ENCODE measurements at regions not wholly inside any gene's neighbourhood (a gene's known extent, or its start where the extent isn't known, plus 50 kb on each side); places are given as distances from the start of the nearest gene placed in this dataset.

DNA sequence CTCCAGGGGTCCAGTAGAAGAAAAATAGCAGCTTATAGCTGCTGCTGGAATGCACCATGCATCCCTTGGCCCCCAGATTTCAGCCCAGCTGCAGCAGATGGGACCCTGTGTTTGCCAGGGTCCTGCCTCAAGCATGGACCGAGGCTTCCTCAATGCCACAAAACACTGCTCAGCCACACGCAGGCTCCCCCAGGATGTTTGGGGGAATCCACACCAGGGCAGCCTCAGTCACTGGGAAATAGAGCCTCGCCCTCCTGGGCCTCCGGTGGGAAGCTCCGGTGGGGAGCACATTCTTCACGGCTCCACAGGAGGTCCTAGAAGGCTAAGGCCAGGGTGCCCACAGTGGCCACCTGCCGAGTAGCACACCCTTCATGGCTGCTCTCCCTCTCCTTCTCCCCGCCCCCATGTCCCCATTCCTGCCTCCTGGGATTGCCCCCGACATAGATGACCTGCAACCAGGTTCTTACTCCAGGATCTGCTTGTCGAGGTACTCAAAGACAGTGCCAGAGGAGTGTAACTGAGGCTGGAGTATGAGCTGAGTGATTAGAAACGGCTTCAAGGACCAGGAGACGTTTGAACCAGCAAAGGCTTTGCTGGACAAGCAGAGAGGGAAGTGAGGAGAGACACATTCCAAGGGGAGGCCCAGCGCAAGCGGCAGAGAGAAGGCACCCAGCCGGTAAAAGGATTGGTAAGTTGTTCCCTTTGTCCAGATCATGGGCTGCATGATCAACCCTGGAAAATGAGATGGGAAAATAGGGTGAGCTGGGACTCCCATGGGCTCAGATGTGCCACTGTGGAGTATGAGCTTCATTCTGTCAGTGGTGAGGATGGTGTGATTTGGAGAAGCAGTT is 110.7 kb upstream of the UQCRFS1 start:
- DNase-seq (ENCODE audit: low read depth in 2 of 2): no peak

DNA sequence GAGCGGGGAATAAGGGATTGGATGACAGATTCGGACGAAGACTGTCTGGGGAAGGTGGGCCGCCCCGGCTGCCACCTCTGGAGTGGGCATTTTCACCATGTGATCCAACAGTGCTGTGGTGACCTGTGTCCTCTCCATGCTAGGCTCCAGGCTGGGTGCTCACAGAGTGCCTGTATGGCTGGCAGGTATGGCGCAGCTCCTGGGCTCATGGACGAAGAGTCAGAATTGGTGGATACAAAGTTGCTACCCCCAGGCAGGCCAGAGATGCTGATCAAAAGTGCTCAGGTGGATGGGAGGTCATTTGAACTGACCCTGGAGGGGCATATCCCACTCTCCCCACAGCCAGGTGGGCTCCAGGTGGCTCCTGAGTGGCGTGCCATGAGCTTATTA is 111.3 kb upstream of the UQCRFS1 start:
- no peak for DNase-seq (ENCODE audit: low read depth in 2 of 2)

DNA sequence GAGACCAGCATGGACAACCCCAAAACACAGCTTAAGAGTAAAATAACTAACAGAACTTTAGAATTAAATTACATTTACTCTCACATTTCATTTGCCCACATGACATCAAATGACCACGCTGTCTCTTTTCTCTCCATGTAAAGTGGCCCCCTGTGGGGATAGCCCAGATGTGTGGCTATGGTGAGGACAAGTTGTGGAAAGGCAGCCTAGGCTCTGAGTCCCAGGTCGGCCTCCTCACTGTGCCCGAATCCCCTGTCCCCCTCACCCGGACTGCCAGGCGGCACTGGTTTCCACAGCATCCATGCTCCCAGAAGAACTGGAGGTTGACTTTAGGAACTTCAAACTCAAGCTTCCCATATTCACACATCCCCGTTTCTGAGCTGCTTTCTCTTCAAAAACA is 111.8 kb upstream of the UQCRFS1 start:
- DNase-seq (ENCODE audit: low read depth in 2 of 2): no peak

DNA sequence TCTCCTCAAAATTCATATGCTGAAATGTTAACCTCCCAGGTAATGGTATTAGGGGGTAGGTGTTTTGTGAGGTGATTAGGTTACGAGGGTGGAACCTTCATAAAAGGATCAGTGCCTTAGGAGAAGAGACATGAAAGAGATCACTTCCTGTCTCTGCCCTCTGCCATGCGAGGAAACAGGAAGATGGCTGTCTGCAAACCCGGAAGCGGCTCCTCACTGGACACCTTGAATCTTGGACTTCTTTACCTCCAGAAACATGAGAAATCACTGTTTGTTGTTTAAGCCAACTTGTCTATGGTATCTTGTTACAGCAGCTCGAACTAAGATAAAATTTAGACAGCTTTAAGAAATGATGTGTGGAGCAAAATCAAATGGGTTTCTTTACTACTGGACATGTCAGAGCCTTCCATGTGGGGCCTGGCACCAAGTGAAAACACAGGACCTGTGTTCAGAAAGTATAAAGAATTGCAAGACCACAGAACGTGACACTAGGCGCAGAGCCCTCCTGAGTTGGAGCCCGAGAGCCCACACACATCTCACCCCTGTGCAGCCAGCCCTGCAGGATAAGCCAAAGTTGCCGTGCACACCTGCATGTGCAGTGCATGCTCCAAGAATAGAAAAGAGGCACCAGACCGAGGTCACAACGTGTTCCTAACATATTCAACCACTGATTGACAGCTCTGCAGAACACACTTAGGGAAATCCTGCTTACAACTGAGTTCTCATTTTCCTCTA is 112.5 kb upstream of the UQCRFS1 start:
- no peak for DNase-seq (ENCODE audit: low read depth in 2 of 2)

DNA sequence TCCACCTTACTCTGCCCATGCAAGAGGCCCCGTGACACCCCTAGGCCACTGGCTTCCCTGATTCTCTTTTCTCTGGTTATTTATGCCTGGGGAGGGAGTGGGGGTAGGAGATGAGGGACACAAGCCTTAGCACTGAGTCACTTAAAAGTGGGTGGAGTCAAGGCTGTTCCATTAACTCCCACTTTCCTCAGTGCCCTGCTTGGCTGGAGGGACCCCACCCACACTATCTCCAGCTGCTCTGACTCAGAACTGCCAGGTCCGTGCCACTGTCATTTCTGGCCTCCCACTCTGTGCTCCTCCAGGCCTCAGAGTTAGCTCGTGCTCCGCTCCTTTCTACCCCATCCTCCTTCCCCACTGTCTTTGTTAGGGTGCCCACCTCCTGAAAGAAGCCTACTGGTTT is 113.4 kb upstream of the UQCRFS1 start:
- DNase-seq (ENCODE audit: low read depth in 2 of 2): no peak

DNA sequence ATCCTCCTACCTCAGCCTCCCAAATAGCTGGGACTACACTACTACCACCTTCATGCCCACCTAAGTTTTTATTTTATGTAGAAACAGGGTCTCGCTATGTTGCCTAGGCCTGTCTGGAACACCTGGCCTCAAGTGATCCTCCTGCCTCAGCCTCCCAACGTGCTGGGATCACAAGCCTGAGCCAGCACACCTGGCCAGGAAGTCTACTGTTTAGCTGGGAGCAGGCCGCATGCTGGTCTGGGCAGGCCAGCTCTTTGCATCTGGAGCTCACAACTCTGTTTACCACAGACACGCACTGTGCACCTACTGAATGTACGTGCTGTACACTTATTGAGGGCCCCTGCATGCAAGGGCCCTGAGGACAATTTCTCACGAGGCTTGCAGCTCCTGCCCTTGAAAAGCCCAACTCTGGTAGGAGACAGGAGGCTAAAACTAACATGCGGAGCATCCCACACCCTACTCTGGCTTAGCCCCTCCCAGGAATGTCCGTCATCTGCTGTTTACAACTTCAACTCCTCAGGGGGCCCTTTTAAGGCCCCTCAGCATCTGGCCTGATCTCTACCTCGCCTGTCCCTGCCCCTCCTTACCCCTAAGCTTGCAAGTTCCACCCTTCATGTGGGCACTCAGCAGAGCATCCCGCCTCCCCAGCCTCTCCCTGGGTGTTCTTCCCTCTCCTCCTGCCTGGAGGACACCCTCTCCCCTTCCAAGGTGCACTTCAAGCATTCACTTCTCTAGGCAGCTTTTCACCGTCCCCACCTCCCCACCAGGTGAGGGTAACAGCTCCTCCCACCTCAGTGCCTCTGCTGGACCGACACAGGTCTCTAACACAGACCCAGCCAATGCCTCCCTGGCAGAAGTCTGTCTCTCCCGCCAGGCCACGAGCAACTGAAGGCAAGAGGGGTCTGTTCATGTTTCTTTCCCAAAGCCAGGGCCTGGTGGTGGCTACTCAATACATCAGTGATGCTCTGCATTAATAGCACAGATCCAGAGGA is 114.2 kb upstream of the UQCRFS1 start:
- no peak for DNase-seq (ENCODE audit: low read depth in 2 of 2)

DNA sequence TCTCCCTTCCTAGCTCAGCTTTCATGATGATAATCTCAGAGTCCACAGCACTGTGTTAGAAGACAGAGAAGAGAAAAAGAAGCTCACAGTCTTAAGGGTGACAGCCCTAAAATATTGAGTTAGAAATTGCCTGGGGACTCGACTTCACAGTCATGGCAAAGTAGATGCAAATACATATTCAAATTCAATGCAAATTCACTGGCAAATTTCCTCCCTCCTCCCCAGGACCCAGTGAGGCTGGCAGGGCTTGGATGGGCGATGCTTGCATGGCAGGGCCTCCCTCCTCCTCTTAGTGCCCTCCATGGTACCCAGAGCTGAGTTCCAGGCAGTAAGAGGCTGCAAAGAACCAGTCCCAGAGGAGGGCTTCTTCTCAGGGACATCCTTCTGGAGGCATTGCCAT is 115.6 kb upstream of the UQCRFS1 start:
- no peak for DNase-seq (ENCODE audit: low read depth in 2 of 2)

DNA sequence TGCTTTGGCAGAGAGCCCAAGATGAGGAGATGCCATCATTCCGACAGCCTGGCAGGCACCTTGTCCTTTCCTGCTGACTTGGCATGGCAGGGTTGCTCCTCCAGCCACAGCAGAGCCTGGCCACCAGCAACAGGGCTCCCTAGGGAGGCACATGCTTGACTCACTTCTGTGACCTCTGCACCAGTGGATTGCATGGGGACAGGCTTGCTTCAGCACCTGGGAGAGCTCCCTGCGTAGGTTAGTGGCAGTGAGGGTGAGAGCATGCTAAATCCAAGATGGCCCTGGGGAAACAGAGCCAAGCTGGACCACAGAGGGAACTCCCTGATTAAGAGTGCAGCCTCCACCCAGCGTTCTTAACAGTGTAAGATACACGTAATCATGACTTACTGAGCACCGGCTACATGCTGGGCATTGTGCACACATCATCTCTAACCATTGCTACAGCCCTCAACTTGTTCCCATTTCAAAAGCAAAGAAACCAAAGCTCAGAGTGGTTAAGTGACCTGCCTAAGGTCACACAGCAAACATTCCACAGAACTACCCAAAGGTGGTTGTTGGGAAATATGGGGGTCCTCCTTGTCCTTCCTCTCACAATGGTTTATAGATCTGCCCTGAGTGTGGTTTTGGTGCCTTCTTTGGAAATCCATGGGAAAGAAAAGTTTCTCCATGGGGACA is 116.6 kb upstream of the UQCRFS1 start:
- no peak for DNase-seq (ENCODE audit: low read depth in 2 of 2)

DNA sequence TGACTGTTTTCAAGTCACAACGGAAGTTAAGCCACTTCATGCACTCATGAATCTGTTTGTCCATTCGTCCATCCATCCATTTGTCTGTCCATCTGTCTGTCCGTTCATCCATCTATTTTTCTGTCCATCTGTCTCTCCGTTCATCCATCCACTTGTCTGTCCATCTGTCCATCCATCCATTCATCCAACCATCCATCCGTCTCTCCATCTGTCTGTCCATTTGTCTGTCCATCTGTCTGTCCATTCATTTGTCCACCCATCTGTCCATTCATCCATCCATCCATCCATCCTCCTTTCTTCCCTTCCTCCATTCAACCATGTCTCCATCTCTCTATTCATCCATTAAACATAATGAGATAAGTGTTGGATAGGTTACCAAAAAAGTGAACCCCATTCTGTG is 123.5 kb upstream of the UQCRFS1 start:
- DNase-seq (ENCODE audit: low read depth in 2 of 2): no peak

DNA sequence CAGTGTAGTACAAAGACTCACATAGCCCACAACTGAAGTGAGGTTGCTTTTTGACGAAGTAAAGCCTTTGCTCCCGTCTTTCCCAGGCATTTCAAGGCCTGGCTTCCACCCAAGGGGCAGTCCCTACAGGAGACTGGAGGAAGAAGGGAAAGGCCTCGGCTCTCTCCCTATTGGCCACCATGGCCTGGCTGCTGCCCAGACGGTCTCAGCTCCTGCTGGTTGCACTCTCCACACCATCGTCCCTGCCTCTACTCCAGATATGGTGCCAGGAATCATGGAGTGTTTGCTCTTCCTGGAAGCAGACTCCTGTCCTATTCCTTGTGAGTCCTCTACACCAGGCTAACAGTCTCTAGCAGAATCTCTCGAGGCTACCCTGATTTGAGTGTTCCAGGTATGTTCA is 124.1 kb upstream of the UQCRFS1 start:
- no peak for DNase-seq (ENCODE audit: low read depth in 2 of 2)

DNA sequence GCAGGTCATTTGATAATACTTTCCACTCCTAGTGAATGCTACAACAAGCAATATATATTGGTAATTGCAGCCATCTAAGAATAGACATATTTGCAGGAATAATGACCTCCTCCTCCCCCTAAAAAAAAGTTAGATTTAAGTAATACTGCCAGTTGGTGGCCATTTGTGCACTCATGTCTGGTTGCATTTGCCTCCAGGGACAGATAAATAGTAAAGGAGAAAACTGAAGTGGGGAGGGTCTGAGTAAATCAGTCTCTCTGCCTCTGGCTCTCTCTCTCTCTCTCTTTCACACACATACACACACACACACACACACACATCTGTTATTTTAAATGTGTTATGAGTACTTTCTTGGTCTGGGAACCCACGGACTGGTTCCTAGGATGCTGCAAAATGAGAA is 125.5 kb upstream of the UQCRFS1 start:
- DNase-seq (ENCODE audit: low read depth in 2 of 2): no peak

DNA sequence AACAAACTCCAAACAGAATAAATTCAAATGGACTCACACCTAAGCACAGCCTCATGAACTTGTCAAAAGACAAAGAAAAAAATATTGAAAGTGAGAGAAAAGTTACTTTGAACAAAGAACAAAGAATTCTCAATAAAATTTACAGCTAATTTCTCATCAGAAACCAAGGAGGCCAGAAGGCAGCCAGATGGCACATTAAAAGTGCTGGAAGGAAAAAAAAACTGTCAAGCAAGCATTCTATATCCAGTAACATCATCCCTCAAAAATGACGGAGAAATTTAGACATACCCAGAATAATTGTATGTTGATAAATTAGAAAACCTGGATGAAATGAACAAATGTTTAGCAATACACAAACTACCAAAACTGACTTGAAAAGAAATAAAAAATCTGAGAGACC is 129.8 kb upstream of the UQCRFS1 start:
- no peak for DNase-seq (ENCODE audit: low read depth in 2 of 2)

DNA sequence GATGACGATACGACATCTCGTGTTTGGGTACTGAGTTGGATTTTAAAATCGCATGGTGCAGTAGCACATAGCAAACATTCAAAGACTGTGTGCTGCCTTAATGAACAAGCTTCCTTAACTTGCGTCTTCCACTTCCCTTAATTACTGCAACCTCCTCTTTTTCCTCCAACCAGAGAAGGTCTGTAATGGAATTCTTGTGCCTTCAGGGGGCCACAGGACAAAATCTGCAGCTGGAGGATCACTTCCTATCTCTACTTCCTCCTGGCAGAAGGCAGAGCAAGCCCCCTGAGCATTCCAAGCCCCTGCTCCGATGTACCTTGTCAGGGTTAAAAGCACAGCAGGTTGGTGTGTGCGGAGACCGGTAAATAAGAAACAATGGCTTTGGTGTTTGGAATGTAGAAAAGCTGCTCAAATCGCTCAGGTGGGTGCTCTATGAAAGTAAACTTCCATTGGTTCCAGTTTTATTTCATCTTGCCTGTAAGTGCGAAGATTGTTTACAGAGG is 151.3 kb upstream of the UQCRFS1 start:
- DNase-seq (ENCODE audit: low read depth in 2 of 2): no peak

DNA sequence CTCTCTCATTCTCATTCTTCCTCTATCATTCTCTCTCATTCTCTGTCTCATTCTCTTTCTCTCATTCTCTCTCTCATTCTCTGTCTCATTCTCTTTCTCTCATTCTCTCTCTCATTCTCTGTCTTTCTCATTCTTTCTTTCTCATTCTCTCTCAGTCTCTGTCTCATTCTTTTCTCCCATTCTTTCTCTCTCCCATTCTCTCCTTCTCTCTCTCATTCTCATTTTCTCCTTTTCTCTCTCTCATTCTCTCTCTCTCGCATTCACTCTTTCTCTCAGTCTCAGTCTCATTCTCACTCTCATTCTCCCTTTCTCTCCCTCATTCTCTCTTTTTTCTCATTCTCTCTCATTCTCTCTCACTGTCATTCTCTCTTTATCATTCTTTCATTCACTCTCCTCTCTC is 152.0 kb upstream of the UQCRFS1 start:
- no peak for DNase-seq (ENCODE audit: low read depth in 2 of 2)

DNA sequence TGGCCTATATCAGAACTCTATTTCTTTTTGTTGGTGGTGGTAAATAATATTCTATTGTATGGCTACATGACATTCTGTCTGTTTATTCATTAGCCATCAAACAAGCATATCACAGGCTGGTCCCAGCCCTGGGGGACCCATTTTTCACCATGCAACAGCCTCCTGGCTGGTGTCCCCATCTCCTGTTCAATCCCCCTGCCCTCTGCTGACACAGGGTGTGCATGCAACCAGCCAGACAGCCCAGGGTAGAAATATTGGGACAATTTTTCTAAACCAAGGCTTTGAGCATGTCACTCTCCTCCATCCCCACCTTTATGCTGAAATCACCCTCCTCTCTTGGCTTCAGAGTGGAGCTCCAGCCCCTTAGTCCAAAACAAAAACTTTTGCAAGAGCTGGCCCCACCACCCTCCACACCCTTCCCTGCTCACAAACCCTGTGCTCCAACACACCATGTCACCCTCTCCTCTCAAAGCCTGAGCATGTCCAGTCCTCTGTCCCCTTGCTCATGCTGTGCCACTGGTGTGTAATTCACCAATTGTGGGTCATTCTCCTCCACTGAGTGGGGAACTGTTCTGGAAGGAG is 153.0 kb upstream of the UQCRFS1 start:
- no peak for DNase-seq (ENCODE audit: low read depth in 2 of 2)

DNA sequence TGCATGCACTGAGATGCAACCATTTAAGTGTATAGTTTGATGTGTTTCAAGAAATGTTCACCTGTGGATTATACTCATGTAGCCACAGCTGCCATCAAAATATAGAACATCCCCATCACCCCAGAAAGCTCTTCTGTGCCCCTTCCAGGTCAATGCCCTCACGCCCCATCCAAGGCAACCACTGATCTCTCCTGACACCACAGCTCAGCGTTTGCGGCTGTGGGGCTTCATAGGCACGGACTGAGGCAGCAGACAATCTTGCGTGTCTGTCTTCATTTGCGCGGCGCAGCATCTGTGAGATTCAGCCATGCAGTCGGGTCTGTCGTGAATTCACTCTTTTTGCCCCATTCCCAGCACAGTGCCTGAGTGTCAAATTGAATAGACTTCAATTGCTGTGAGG is 153.8 kb upstream of the UQCRFS1 start:
- no peak for DNase-seq (ENCODE audit: low read depth in 2 of 2)

DNA sequence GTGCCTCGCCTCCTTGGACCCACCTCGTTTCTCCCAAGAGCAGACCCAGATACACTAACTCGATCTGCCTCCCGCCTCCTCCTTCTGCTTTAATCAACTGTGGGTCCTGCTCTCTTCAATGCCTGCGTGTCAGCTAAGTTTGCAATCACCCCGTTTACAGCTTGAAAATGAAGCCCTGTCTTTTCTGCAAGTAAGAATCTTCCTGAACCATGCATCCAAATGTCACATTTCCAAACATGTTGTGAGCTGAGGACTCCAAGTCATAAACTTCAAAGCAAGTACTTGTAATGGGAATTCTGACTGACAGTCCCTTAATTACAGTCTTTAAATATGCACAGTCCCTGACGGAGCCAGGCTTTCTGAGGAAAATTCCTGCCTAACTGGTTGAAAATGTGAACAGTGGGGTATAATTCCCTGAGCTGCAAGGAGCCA is 154.9 kb upstream of the UQCRFS1 start:
- no peak for DNase-seq (ENCODE audit: low read depth in 2 of 2)

DNA sequence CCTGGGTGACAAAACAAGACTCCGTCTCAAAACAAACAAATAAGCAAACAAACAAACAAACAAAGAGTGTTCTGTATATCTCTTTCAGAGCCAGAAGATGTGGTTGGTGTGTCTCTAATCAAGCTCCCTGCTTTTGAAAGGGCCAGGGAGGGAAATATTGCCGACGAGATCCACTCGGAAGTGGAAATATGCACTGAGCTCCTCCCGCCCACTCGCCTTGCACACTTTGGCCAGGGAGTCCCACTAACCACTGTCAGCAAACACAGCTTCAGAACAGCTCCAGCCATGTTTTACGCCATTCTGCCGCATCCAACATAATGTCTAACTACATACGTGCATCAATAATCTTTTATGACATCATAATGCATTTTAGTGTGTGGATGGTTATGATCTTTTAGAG is 155.5 kb upstream of the VSTM2B start:
- no peak for DNase-seq (ENCODE audit: low read depth in 2 of 2)

DNA sequence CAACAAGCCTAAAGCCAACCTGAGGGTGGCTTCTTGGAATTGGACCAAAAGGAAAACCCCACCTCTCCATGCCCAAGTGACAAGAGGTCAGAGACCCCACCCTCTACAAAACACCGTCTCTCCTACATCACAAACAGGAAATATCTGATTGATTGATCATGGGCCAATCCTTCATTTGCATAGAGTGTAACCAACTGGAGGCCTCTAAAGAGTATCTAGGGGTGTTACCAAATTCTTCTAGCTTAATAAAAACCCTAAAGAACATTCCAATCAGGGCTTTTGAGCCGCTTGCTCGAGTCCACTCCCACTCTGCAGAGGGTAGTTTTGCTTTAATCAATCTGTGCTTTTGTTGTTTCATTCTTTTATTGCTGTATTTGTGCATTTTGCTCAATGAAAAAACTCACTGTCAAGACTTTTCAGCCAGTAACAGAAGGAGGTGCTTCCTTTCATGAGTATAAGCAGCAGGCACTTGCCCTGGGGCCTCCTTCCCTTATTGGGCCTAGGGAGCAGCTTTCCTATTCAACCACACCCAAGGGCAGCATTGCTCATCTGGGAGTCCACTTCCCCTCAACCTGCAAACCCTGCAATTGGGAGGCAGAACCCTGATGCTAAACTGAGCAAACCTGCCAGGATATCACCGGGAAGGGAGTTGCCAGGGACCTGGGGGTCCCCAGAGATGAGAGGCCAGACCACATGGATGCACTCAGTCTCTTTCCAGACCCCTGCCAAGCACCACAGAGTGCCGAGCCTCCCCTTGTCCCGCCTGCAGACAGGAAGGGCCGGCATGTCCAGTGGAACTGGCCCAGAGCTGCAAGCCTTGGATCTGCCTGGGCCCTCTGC is 154.3 kb upstream of the VSTM2B start:
- no peak for DNase-seq (ENCODE audit: low read depth in 2 of 2)

DNA sequence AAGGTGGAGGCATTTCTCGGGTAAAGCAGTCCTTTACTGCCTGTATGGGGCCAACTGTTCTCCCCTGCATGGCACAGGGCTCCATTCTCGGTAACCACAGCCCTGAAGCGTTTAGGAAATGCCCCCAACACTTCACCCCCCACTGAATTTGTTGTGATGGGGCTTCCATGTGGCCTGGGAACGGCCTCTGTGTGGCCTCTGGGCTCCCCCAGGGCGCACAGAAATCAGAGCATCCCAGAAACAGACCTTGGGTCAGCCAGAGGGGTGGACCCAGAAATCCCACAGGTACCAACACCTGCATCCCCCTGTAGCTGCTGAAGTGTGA is 153.7 kb upstream of the VSTM2B start:
- DNase-seq (ENCODE audit: low read depth in 2 of 2): no peak
